HG03108 (cell line): ENCODE measurements at regions not wholly inside any gene's neighbourhood (a gene's known extent, or its start where the extent isn't known, plus 50 kb on each side); places are given as distances from the start of the nearest gene placed in this dataset.

Experiments used
- ATAC-seq: cut with Tn5 transposase; IDR thresholded peaks from one replicate; pipeline ENCODE4 v1.9.1; 2021; ENCODE audit warnings: moderate library complexity; ENCODE audit not compliant: unreplicated experiment

DNA sequence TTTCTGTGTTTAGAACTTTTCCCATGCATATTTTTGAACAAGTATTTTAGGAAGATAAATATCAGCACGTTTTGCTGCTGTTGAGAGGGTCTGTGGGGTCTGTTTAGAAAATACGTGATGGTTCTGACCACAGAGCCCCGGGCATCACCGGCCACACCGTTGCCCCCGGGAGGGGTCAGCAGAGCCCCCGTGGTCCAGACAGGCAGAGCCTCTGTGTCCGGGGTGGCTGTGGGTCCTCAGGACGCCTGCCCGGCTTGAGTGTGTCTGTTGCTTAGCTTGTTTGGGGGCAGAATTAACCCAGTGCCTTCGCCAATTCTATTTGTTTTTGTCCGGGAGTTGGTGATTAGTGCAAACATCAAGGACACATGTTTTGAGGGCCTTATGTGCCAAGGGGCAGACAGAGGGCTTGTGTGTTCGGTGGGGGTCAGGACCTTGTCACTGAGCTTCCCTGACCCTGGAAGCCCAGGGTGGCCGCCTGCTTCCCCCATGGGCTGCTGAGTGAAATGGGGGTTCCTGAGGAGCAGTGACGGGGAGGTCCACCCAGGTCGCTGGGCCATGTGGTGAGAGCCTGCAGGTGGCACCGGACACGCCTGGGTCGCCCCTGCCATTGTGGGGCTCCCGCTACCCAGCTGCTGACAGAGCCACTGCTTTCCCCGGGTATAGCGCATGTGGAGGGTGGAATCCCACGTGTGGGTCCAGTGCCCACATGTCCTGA, 122.2 kb downstream of the SIK1 start:
- no peak for ATAC-seq

DNA sequence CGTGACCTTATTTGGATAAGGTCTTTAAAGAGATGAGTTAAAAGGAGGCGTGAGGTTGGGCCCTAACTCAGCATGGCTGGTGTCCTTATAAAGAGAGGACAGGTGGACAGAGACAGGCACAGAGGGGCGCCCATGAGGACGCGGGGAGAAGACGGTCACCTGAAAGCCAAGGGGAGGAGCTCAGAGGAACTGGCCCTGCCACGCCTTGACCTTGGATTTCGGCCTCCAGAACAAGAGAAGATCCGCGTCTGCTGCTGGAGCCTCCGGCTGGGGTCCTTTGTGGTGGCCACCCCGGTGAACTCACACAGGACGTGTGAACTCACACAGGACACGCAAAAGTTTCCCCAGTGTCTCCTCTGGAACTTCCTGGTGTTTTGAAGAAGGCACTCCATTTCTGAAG, 122.7 kb downstream of the SIK1 start:
- ATAC-seq, result no peak

DNA sequence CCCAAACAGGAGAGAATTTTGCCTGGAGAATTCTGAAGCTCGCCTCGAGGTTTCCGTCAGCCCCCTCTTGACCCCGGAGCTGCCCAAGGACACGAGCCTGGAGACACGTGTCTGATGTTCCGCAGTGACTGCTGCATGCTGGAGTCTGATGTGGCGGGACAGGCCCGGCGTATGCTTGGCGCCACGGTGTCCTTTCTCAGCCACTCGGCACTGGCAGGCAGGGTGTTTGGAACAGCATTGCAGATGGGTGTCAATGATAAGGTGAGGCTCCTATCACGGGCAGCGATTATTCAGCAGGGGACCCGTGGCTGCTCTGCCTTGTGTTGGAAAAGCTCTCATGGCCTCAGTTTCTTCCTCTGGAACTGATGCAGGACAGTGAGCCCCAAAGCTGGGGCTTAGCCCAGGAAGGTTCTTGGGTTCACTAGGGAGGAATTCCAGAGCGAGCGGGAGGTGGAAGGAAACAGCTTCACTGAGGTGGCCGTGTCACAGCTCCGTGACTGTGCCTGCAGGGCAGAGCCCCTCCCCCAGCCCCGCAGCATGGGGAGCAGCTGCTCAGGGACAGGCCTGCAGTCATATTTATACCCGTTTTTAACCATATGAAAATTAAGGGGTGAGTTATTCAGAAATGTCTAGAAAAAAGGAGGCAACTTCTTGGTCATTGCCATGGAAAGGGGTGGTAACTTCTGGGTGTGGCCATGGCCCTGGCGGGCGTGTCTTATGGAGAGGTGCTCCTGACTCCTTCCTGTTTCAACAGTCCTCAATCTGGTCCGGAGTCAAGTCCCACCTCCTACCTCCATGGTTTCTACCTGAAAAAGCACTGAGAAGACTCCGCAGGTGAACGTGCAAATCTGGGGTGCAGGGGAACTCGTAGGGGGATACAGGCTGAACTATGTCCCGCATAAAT, 123.4 kb downstream of the SIK1 start:
- ATAC-seq, result no peak

DNA sequence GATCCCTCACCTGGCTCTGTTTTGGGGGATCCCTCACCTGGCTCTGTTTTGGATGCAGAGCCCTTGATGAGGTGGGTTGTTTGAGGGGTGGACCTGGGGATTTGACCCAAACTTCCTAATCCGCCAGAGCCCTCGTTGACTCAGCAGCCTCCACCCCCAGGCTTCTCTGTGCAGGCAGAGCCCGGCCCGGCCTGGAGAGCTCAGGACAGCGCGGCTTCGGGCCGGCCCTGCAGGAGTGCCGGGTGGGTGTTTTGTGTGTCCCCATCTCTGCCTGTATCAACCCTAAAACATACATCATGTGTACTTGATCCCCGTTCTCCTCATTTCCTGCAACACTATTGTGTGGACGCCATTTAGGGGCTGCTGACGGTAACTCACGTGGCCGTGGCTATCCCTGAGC, 124.2 kb downstream of the SIK1 start:
- ATAC-seq, result no peak

DNA sequence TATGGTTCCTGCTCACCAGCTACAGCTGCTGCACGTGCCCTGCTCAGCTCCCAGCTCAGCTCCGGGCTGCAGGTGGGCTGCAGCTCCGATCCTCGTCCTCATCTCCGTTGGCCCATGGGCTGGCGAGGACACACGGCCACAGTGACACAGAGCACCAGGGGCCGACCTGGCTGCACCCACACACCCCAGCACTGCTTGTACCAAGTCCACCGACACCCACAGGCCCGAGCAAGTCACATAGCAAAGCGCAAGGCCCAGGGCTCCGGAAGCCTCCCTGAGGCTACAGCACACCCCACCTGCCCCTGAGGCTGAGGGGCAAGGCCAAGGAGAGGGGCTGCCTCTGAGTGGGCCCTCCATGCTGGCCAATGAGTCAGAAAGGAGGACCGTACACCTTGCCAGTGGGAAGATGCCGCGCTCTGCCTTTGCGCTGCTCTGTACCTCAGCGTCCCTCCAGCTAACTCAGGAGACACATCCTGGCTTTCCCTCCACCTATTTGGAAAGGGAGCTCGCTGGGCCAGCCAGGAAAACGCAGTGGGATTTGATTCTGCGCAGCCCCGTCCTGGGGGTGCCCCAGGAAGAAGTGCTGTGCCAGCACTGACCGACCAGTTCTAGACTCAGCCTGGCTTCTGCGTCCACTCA, 124.8 kb downstream of the SIK1 start:
- no peak for ATAC-seq

- no peak for ATAC-seq
Observed at GRCh38 chr21:43301409-43302061, 125.4 kb downstream of the SIK1 start.

GRCh38 chr21:43300496-43301408, 126.2 kb downstream of the SIK1 start:
- no peak for ATAC-seq

DNA sequence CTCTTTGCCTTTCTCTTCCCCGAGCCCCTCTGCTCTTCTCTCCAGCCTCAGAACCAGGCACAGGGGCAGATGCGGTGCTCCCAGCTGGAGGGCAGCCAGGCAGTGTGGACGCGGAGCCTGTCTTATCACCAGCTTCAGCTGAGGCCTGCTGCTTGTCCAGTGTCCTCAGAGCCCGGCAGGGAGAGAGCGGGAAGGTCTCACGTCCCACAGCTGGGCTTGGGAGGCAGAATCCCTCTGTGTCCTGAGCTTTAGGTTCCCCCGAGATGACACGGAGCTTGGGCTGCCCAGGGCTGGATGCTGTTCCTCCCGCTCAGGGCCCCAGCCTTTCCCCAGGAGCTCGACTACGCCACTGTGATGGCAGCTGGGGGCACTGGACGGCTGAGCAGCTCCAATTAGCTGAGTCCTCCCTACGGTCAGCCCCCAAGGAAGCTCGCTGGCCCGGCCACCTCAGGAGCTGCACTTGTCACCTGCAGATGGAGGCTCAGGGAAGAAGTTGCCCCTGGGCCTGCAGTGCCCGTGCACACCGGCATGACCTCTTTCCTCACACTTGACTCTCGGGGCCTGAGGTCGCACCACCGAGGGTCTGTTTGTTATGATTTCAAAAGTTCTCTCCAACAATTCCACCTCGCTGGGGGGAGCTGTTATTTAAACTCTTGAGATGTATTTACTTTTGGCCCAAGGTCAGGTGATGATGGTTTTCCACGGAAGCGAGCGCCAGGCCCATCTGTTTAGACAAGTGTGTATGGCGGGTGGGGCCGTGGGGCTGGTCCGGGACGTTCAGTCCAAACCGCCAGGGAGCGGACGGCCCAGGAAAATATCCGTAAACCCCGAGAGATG, 127.3 kb downstream of the SIK1 start:
- no peak for ATAC-seq

GRCh38 chr21:43298546-43299440, 128.1 kb downstream of the SIK1 start:
- ATAC-seq, result no peak

- ATAC-seq, result no peak
Observed at GRCh38 chr21:43297989-43298388, 128.9 kb downstream of the SIK1 start.

DNA sequence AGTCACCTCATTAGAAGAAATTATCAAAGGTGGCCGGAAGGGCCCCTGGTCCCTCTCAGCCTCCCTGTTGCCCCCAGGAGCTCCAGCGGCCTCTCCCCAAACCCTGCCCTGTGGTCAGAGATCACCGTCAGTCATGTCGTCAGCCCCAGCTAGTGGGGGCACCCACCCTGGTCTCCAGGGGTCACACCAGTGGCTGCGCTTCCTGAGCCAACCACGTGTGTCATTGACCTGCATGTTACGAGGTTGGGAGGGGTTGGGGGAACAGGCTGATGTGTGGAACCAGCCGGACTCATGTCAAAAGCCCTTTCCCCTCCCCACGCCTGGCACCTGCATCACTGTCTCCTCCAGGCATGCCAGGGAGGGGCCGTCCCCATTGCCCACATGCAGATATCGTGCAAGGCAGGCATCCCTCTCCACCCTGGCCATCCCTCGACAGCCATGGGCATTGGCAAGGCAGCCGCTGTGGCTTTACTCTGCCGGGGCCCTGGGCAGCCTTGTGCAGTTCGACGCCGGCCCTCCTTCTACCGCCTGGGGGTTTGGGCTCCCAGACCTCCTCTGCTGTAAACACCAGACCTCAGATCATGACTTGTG, 128.7 kb downstream of the CRYAA start:
- no peak for ATAC-seq

DNA sequence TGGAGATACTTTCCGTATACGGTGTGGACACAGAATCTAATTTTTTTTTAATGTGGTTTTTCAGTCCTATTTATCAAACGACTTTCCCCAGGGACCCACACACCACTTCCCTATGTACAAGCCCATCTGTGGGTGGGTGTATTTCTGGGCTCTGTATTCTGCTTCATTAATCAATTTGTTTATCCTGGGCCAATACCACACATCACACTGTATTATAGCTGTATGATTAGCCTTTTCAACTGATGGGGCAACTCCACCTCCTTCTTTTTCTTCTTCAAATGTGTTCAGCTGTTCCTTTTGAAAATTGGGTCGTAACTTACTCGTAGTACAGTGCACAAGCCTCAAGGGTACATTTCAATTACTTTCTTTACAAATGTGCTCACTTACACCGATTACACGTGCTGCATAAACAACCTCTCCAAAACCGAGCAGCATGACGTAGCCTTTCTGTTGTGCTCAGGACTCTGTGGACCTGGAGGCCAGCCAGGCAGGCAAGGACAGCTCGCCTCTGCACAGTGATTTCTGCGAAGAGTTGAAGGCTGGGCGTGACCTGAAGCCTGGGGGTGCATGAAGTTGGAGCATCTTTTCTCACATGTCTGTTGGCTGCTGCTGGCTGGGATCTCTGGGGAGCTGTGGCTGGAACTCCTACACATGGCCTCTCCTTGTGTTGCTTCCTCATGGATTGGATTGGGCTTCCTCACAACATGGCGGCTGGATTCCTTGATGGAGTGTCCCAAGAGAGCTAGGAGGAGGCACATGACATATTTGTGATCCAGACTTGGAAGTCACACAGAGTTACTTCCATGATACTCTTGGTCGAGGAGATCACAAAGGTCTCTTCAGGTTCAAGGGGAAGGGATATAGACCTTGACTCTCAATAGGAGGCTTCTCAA, 126.5 kb downstream of the CRYAA start:
- ATAC-seq, result no peak

- ATAC-seq, result no peak
Observed at GRCh38 chr21:43294194-43294902, 125.5 kb downstream of the CRYAA start.

DNA sequence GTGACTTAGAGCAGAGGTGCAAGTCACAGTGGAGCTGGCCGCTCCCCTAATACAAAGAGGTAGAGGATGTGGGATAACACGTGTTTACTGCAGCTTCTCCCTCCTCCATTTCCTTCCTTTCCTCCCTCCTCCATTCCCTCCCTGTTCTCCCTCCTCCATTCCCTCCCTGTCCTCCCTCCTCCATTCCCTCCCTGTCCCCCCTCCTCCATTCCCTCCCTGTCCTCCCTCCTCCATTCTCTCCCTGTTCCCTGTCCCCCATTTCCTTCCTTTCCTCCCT, 124.0 kb downstream of the CRYAA start:
- ATAC-seq, result no peak

DNA sequence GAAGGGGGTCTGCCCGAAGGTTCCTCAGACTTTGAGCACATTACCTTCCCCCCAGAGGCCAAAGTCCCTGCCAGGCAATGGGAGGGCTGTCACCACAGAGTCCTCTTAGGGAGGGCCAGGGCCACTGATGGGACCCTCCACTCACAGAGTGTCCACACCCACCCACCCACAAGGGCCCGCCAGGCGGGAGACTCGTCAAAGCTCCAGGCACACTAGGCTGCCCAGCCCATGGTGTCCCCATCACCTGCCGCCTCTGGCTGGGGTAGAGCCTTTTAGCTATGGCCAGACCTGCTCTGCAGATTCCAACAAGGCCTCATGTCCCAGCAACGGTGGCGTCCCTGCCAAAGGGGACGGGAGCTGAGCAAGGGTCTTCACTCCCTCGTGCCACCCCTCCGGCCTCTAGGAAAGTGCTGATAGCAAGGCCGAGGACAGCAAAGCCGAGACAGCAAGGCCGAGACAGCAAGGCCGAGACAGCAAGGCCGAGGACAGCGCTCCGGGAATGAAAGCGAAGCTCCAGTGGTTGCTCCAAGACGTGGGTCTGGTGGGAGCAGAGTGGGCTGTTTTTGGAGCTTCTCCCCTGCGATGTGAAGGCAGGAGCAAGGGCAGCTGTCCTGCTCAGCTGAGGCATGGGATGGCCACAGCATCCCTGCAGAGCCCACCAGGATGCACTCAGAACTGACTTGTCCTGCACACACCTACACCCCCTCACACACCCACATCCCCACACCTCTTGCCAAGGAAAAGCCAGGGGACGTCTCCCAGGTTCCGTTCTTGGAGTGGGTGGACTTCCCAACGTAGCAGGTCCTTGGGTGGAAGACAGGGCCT, 123.4 kb downstream of the CRYAA start:
- no peak for ATAC-seq
